H1 (cell line): ENCODE measurements at regions not wholly inside any gene's neighbourhood (a gene's known extent, or its start where the extent isn't known, plus 50 kb on each side); places are given as distances from the start of the nearest gene placed in this dataset.
A peak's percentile ranks its signal among the peaks of the same experiment; 100 is the strongest.

Experiments
- CTCF ChIA-PET: fragments of 300-600 bp; sonication (Branson Sonifier 250); formaldehyde crosslinking; loops from one replicate; lab custom pipeline; 2021; ENCODE audit not compliant: partially characterized antibody; lab: Charles Lee
- POLR2A ChIA-PET: fragments of 300-600 bp; sonication (Branson Sonifier 250); formaldehyde crosslinking; loops from one replicate; lab custom pipeline; 2021; ENCODE audit warnings: inconsistent platforms; ENCODE audit not compliant: partially characterized antibody; lab: Charles Lee
- DNase-seq, 2 experiments: peaks; one replicate each; pipeline versions ENCODE4 v3.0.0 to v3.0.0-alpha.2; 2010 to 2022; ENCODE audit warnings: low spot score in 2 of 2, low read depth in 1 of 2, mixed read lengths in 1 of 2
- FAIRE-seq: peaks from 2 replicates; lab custom pipeline; 2011; peaks lifted over from hg19 to GRCh38; lab: Jason Lieb, UNC
- H2AFZ ChIP-seq: 2 replicates; pipeline ENCODE4 v1.8.1; 2012; ENCODE audit warnings: low read length, inconsistent platforms
- H2AK5ac ChIP-seq: 2 replicates; pipeline ENCODE4 v1.6.1; 2013; ENCODE audit warnings: low read depth, low read length
- H2BK120ac ChIP-seq: replicated peaks from 2 replicates; pipeline ENCODE3; 2013; ENCODE audit warnings: low read depth, low read length, inconsistent platforms
- H2BK12ac ChIP-seq: 2 replicates; pipeline ENCODE4 v1.6.1; 2013; ENCODE audit warnings: low read depth, low read length
- H2BK15ac ChIP-seq: 2 replicates; pipeline ENCODE4 v1.6.1; 2013; ENCODE audit warnings: low read length
- H2BK20ac ChIP-seq: 2 replicates; pipeline ENCODE4 v1.6.1; 2013; ENCODE audit warnings: low read length
- H2BK5ac ChIP-seq: 2 replicates; pipeline ENCODE4 v1.6.1; 2013; ENCODE audit warnings: low read depth, low read length
- H3K14ac ChIP-seq: 2 replicates; pipeline ENCODE4 v1.6.1; 2013; ENCODE audit warnings: inconsistent platforms; ENCODE audit not compliant: insufficient read length
- H3K18ac ChIP-seq: 2 replicates; pipeline ENCODE4 v1.6.1; 2013; ENCODE audit warnings: low read length; ENCODE audit errors: extremely low read depth
- H3K23ac ChIP-seq: 2 replicates; pipeline ENCODE4 v1.6.1; 2013; ENCODE audit warnings: inconsistent platforms; ENCODE audit not compliant: insufficient read length
- H3K23me2 ChIP-seq: 2 replicates; pipeline ENCODE4 v1.6.1; 2013; ENCODE audit warnings: low read depth, low read length
- H3K27ac ChIP-seq: 2 replicates; pipeline ENCODE4 v1.6.1; 2011; ENCODE audit warnings: low read depth, low read length, inconsistent platforms
- H3K27me3 ChIP-seq, 4 experiments: replicated peaks in 1 of 4; 1 replicate in 1 of 4; 2 replicates in 3 of 4; pipeline versions ENCODE4 v1.6.1 to v1.8.1; 2011 to 2013; ENCODE audit warnings: low read length in 3 of 4, mild to moderate bottlenecking in 3 of 4, inconsistent platforms in 2 of 4, mixed read lengths in 2 of 4, moderate library complexity in 1 of 4; ENCODE audit not compliant: control insufficient read depth in 3 of 4, insufficient read depth in 3 of 4; ENCODE audit errors: extremely low read depth in 1 of 4
- H3K36me3 ChIP-seq, 4 experiments: 2 replicates each; pipeline versions ENCODE4 v1.6.1 to v1.8.1; 2011 to 2013; ENCODE audit warnings: mild to moderate bottlenecking in 4 of 4, low read length in 3 of 4, moderate library complexity in 2 of 4, control low read depth in 1 of 4, inconsistent platforms in 1 of 4; ENCODE audit not compliant: insufficient read depth in 4 of 4, control insufficient read depth in 2 of 4
- H3K4ac ChIP-seq: replicated peaks from 2 replicates; pipeline ENCODE3; 2013; ENCODE audit warnings: low read length, low read depth, mixed read lengths, inconsistent platforms; ENCODE audit not compliant: insufficient read length
- H3K4me1 ChIP-seq, 4 experiments: replicated peaks in 1 of 4; 1 replicate in 1 of 4; 2 replicates in 3 of 4; pipeline versions ENCODE4 v1.6.1 to v1.8.1; 2011 to 2013; ENCODE audit warnings: low read length in 3 of 4, inconsistent platforms in 2 of 4, mixed read lengths in 1 of 4; ENCODE audit not compliant: insufficient read depth in 4 of 4, control insufficient read depth in 3 of 4
- H3K4me2 ChIP-seq, 2 experiments: 2 replicates each; pipeline versions ENCODE4 v1.6.1 to v1.8.1; 2011 to 2013; ENCODE audit warnings: low read depth in 2 of 2, low read length in 2 of 2, control low read depth in 1 of 2, inconsistent platforms in 1 of 2, mild to moderate bottlenecking in 1 of 2; ENCODE audit not compliant: insufficient read depth in 1 of 2
- H3K4me3 ChIP-seq, 4 experiments: fragments of 200-600, 300-600 bp in 1 of 4; sonication (generic), shearing (Covaris generic), sonication (Bioruptor Twin) in 1 of 4; 2 replicates each; pipeline versions ENCODE4 v1.5.1 to v1.8.1; 2011 to 2016; ENCODE audit warnings: low read length in 4 of 4, low read depth in 3 of 4, control low read depth in 2 of 4, inconsistent platforms in 2 of 4, mild to moderate bottlenecking in 2 of 4, mixed read lengths in 1 of 4, moderate library complexity in 1 of 4; ENCODE audit not compliant: insufficient read depth in 2 of 4; ENCODE audit errors: extremely low read depth in 1 of 4
- H3K56ac ChIP-seq: replicated peaks from 2 replicates; pipeline ENCODE3; 2013; ENCODE audit warnings: low read depth, mild to moderate bottlenecking, mixed read lengths, low read length, inconsistent platforms; ENCODE audit not compliant: insufficient read length
- H3K79me1 ChIP-seq: 2 replicates; pipeline ENCODE4 v1.6.1; 2013; ENCODE audit warnings: low read depth, low read length, control low read depth
- H3K79me2 ChIP-seq, 2 experiments: 2 replicates each; pipeline versions ENCODE4 v1.6.1 to v1.8.1; 2012 to 2013; ENCODE audit warnings: low read length in 2 of 2, mild to moderate bottlenecking in 2 of 2, inconsistent platforms in 1 of 2; ENCODE audit not compliant: insufficient read depth in 2 of 2, control insufficient read depth in 1 of 2
- H3K9ac ChIP-seq, 4 experiments: replicated peaks in 1 of 4; 1 replicate in 1 of 4; 2 replicates in 3 of 4; pipeline versions ENCODE4 v1.6.1 to v1.8.1; 2011 to 2013; ENCODE audit warnings: low read depth in 3 of 4, low read length in 3 of 4, control low read depth in 2 of 4, mild to moderate bottlenecking in 2 of 4, moderate library complexity in 2 of 4, inconsistent platforms in 1 of 4; ENCODE audit errors: extremely low read depth in 1 of 4
- H3K9me3 ChIP-seq, 2 experiments: 2 replicates each; pipeline versions ENCODE4 v1.6.1 to v1.8.1; 2012 to 2013; ENCODE audit warnings: mild to moderate bottlenecking in 2 of 2, moderate library complexity in 2 of 2, control low read depth in 1 of 2, inconsistent platforms in 1 of 2, low read depth in 1 of 2, low read length in 1 of 2, mixed read lengths in 1 of 2; ENCODE audit not compliant: insufficient read depth in 2 of 2
- H4K20me1 ChIP-seq, 2 experiments: replicated peaks in 1 of 2; 2 replicates each; pipeline versions ENCODE3 to v1.8.1; 2011 to 2013; ENCODE audit warnings: inconsistent platforms in 2 of 2, low read length in 2 of 2, mild to moderate bottlenecking in 1 of 2; ENCODE audit not compliant: insufficient read depth in 2 of 2, control insufficient read depth in 1 of 2
- H4K5ac ChIP-seq: 2 replicates; pipeline ENCODE4 v1.6.1; 2013; ENCODE audit warnings: low read length, low read depth, mixed read lengths, inconsistent platforms; ENCODE audit not compliant: insufficient read length
- H4K8ac ChIP-seq: 2 replicates; pipeline ENCODE4 v1.8.0; 2013; ENCODE audit warnings: mild to moderate bottlenecking, moderate library complexity, low read length, inconsistent platforms; ENCODE audit not compliant: insufficient read depth; ENCODE audit errors: extremely low read depth
- H4K91ac ChIP-seq: replicated peaks from 2 replicates; pipeline ENCODE3; 2013; ENCODE audit warnings: low read length, mixed read lengths, inconsistent platforms; ENCODE audit not compliant: insufficient read length
- ATF3 ChIP-seq: IDR thresholded peaks from 2 replicates; pipeline ENCODE4 v1.6.1; 2011; ENCODE audit warnings: low read depth, mild to moderate bottlenecking, low read length; ENCODE audit not compliant: insufficient read depth
- CHD1 ChIP-seq: IDR thresholded peaks from 2 replicates; pipeline ENCODE4 v1.6.1; 2012; ENCODE audit warnings: low read depth, low read length, improper control_type of control experiment
- CTCF ChIP-seq, 3 experiments: IDR thresholded peaks; 1 replicate in 2 of 3; 2 replicates in 1 of 3; pipeline versions ENCODE4 v1.5.1 to v1.6.1; 2011; ENCODE audit warnings: low read length in 3 of 3, mild to moderate bottlenecking in 3 of 3, inconsistent platforms in 2 of 3, low read depth in 1 of 3, moderate library complexity in 1 of 3; ENCODE audit not compliant: insufficient read depth in 1 of 3; ENCODE audit errors: control extremely low read depth in 1 of 3
- EP300 ChIP-seq, 2 experiments: IDR thresholded peaks; 1 replicate in 1 of 2; 2 replicates in 1 of 2; pipeline ENCODE4 v1.6.1; 2011 to 2012; ENCODE audit warnings: low read depth in 2 of 2, low read length in 2 of 2, mild to moderate bottlenecking in 2 of 2, borderline replicate concordance in 1 of 2, inconsistent platforms in 1 of 2, moderate library complexity in 1 of 2
- JUND ChIP-seq: IDR thresholded peaks from 2 replicates; pipeline ENCODE4 v1.6.1; 2011; ENCODE audit warnings: mild to moderate bottlenecking, improper control_type of control experiment, low read length
- MAFK ChIP-seq: IDR thresholded peaks from 2 replicates; pipeline ENCODE4 v1.6.1; 2012; ENCODE audit warnings: low read depth, mild to moderate bottlenecking, improper control_type of control experiment, low read length
- NRF1 ChIP-seq: IDR thresholded peaks from 2 replicates; pipeline ENCODE4 v1.6.1; 2011; ENCODE audit warnings: mild to moderate bottlenecking, low read depth, low read length, improper control_type of control experiment
- RFX5 ChIP-seq: IDR thresholded peaks from 2 replicates; pipeline ENCODE4 v1.6.1; 2011; ENCODE audit warnings: low read depth, low read length, improper control_type of control experiment, borderline replicate concordance
- SUZ12 ChIP-seq: fragments of 200-600 bp; sonication (generic); IDR thresholded peaks from 2 replicates; pipeline ENCODE4 v1.6.1; 2012; ENCODE audit warnings: mild to moderate bottlenecking, inconsistent platforms, low read length, moderate library complexity, mixed read lengths
- WGBS, 2 experiments: shearing (Covaris generic) in 1 of 2; methylation state at CpG; one replicate each; pipeline versions ENCODE4 v1.1.6 to v1.1.7; 2013 to 2015; ENCODE audit warnings: low lambda C conversion rate in 2 of 2, mixed read lengths in 2 of 2, inconsistent platforms in 1 of 2, low coverage in 1 of 2, missing lambda C conversion rate in 1 of 2; ENCODE audit not compliant: insufficient replicate concordance in 2 of 2, insufficient coverage in 1 of 2, insufficient read length in 1 of 2; ENCODE audit errors: extremely low coverage in 1 of 2, missing lambda C conversion rate in 1 of 2; 5-methylcytosine and 5-hydroxymethylcytosine counted together

GRCh38 chr12:105887131-105887530 lies 251.6 kb downstream of the NUAK1 start:
- WGBS, 2 experiments: 68% methylated on average over 3 of the region's 3 CpGs; no CpG with 5 or more reads in 1 of the 2 experiments
- no peak for TF ChIP-seq RFX5
- TF ChIP-seq JUND: no peak
- no peak for TF ChIP-seq CHD1
- TF ChIP-seq MAFK: no peak
- TF ChIP-seq EP300 (IDR thresholded peaks at IDR 0.05; ENCODE audit: borderline replicate concordance in 1 of 2, low read depth in 2 of 2, low read length in 2 of 2): no peak
- TF ChIP-seq SUZ12: no peak
- no peak for TF ChIP-seq ATF3
- no peak for TF ChIP-seq NRF1
- TF ChIP-seq CTCF (IDR thresholded peaks at IDR 0.05; ENCODE audit: control extremely low read depth in 1 of 3, insufficient read depth in 1 of 3, low read depth in 1 of 3, low read length in 3 of 3): no peak
- H2BK20ac ChIP-seq: no peak overlapping the region; the same call in 1 of the 2 replicates
- H3K9me3 ChIP-seq: no peaks in the 10 kb centered on the region; a peak in 1 of 4 replicates
- no peaks in the 10 kb centered on the region for H3K36me3 ChIP-seq
- H4K20me1 ChIP-seq: no peaks in the 10 kb centered on the region
- H2BK120ac ChIP-seq: no peak overlapping the region
- H3K9ac ChIP-seq: no peak overlapping the region
- FAIRE-seq: peak; percentile 63
- H3K27ac ChIP-seq: no peak overlapping the region
- H2AFZ ChIP-seq: no peak overlapping the region
- H4K91ac ChIP-seq: no peak overlapping the region
- H3K14ac ChIP-seq: no peak overlapping the region
- H2BK12ac ChIP-seq: no peak overlapping the region
- POLR2A ChIA-PET: interaction anchor here (1.0 kb wide), 1 partner anchor 11 kb away, joined by 3 read pairs; no protein-coding TSS in a partner anchor
- no peak overlapping the region for H3K4me3 ChIP-seq
- H3K79me2 ChIP-seq: no peaks in the 10 kb centered on the region
- H3K4me1 ChIP-seq: no peaks in the 10 kb centered on the region
- no peak overlapping the region for H4K8ac ChIP-seq
- H3K4me2 ChIP-seq: no peak overlapping the region
- H3K23ac ChIP-seq: no peak overlapping the region
- H3K27me3 ChIP-seq: no peaks in the 10 kb centered on the region
- no peaks in the 10 kb centered on the region for H3K79me1 ChIP-seq
- H4K5ac ChIP-seq: no peak overlapping the region
- H3K4ac ChIP-seq: no peak overlapping the region
- CTCF ChIA-PET: no interaction called here
- H3K18ac ChIP-seq: no peak overlapping the region; the same call in 1 of the 2 replicates
- H2AK5ac ChIP-seq: no peak overlapping the region
- H2BK5ac ChIP-seq: no peak overlapping the region
- H3K56ac ChIP-seq: no peak overlapping the region
- no peak overlapping the region for H2BK15ac ChIP-seq
- no peak for DNase-seq
- no peaks in the 10 kb centered on the region for H3K23me2 ChIP-seq
